Panc1 (cell line): ENCODE measurements at regions not wholly inside any gene's neighbourhood (a gene's known extent, or its start where the extent isn't known, plus 50 kb on each side); places are given as distances from the start of the nearest gene placed in this dataset.

Source experiments
- CTCF ChIP-seq: fragments of 450-650 bp; IDR thresholded peaks from 2 replicates; pipeline ENCODE4 v1.5.1; 2017; ENCODE audit warnings: mild to moderate bottlenecking
- SIN3A ChIP-seq: IDR thresholded peaks from 2 replicates; pipeline ENCODE4 v1.6.1; 2012; ENCODE audit warnings: low read depth, mild to moderate bottlenecking, low read length, moderate library complexity, borderline replicate concordance; ENCODE audit not compliant: insufficient read depth

DNA sequence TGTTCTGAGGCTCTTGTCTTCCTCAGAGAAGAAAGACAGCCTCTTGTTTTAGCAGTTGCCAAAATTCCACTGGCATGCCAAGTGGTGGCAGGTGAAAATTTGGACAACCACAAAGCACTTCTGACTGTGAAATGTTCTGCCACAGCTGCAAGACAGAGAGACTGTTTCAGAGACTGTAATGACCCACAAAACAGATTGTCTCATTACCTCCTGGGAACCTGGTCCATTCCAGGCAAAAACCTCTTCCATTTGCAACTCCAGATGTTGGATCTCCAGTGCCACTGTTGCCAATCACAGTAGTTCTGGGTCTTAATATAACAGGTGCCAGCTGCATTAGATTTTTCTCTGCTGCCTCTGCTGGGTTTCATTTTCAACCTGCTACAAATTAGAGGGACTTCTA is 911.5 kb downstream of the UQCRFS1 start:
- TF ChIP-seq CTCF (no peak), SIN3A (no peak)
